PC-3 (cell line): ENCODE measurements at regions not wholly inside any gene's neighbourhood (a gene's known extent, or its start where the extent isn't known, plus 50 kb on each side); places are given as distances from the start of the nearest gene placed in this dataset.
A peak's percentile ranks its signal among the peaks of the same experiment; 100 is the strongest.

Source experiments
- ATAC-seq: fragments of 200-7000 bp; cut with Tn5 transposase; 2 replicates; pipeline ENCODE4 v1.9.1; 2020; ENCODE audit warnings: mild to moderate bottlenecking, moderate library complexity
- BruUV-seq: library from RNA; stranded (reverse); fragments of 400-500 nt; replicated peaks from 2 replicates; lab custom pipeline; 2021; lab: Mats Ljungman, UMichigan
- CTCF ChIA-PET: fragments of 300-600 bp; sonication (Branson Sonifier 250); formaldehyde crosslinking; loops from one replicate; lab custom pipeline; 2022; ENCODE audit warnings: antibody characterized with exemption; lab: Charles Lee
- POLR2A ChIA-PET: fragments of 300-600 bp; sonication (Branson Sonifier 250); formaldehyde crosslinking; loops from one replicate; lab custom pipeline; 2022; ENCODE audit warnings: antibody characterized with exemption; ENCODE audit not compliant: unreplicated experiment; lab: Charles Lee
- DNase-seq: peaks from one replicate; pipeline ENCODE4 v3.0.0-alpha.2; 2015
- H2AFZ ChIP-seq: fragments of 300-600 bp; sonication (generic); 2 replicates; pipeline ENCODE4 v1.6.0; 2016; ENCODE audit warnings: antibody characterized with exemption, low read length
- H3F3A ChIP-seq: fragments of 300-600 bp; sonication (generic); one replicate; pipeline ENCODE4 v1.6.0; 2017; ENCODE audit warnings: antibody characterized with exemption, low read length, control low read depth, mild to moderate bottlenecking; ENCODE audit not compliant: unreplicated experiment
- H3K27ac ChIP-seq: fragments of 300-600 bp; sonication (generic); 2 replicates; pipeline ENCODE4 v1.5.1; 2016; ENCODE audit warnings: mild to moderate bottlenecking, low read length
- H3K27me3 ChIP-seq: fragments of 300-600 bp; sonication (generic); 2 replicates; pipeline ENCODE4 v1.6.1; 2016; ENCODE audit warnings: low read length, mixed read lengths
- H3K36me3 ChIP-seq: fragments of 300-600 bp; sonication (generic); 2 replicates; pipeline ENCODE4 v1.6.1; 2016; ENCODE audit warnings: low read depth, mixed run types, low read length, mixed read lengths
- H3K4me1 ChIP-seq: fragments of 300-600 bp; sonication (generic); 2 replicates; pipeline ENCODE4 v1.5.1; 2016; ENCODE audit warnings: low read length; ENCODE audit not compliant: insufficient read depth
- H3K4me2 ChIP-seq: fragments of 300-600 bp; sonication (generic); 2 replicates; pipeline ENCODE4 v1.6.0; 2016; ENCODE audit warnings: low read length
- H3K4me3 ChIP-seq: fragments of 300-600 bp; sonication (generic); 2 replicates; pipeline ENCODE4 v1.5.1; 2016; ENCODE audit warnings: mild to moderate bottlenecking, low read length, mixed read lengths
- H3K79me2 ChIP-seq: fragments of 300-600 bp; sonication (generic); 2 replicates; pipeline ENCODE4 v1.6.1; 2017; ENCODE audit warnings: low read length, mixed read lengths
- H3K9ac ChIP-seq: fragments of 300-600 bp; sonication (generic); 2 replicates; pipeline ENCODE4 v1.6.0; 2016; ENCODE audit warnings: mild to moderate bottlenecking, low read length
- H3K9me2 ChIP-seq: fragments of 300-600 bp; sonication (generic); replicated peaks from 2 replicates; pipeline ENCODE4 v1.6.1; 2016; ENCODE audit warnings: mixed run types, low read length, mixed read lengths
- H3K9me3 ChIP-seq: fragments of 300-600 bp; sonication (generic); 2 replicates; pipeline ENCODE4 v1.6.1; 2016; ENCODE audit warnings: low read length, mixed read lengths
- H4K20me1 ChIP-seq: fragments of 300-600 bp; sonication (generic); 2 replicates; pipeline ENCODE4 v1.6.1; 2016; ENCODE audit warnings: low read length, mixed read lengths
- EZH2 ChIP-seq: fragments of 300-600 bp; sonication (generic); IDR thresholded peaks from one replicate; pipeline ENCODE4 v1.6.1; 2017; ENCODE audit warnings: antibody characterized with exemption, mild to moderate bottlenecking, low read length; ENCODE audit not compliant: unreplicated experiment
- EZH2phosphoT487 ChIP-seq: fragments of 300-600 bp; sonication (generic); IDR thresholded peaks from 2 replicates; pipeline ENCODE4 v1.6.1; 2018; ENCODE audit warnings: mild to moderate bottlenecking, antibody characterized with exemption, low read length, borderline replicate concordance
- intact Hi-C: fragments of 100-400 bp; cut with micrococcal nuclease; formaldehyde crosslinking; loops from 2 replicates; pipeline ENCODE4 v1.9.0; 2023
- TF ChIP-seq, protein P1 (sequence below): fragments of 300-600 bp; sonication (generic); conservative IDR thresholded peaks from 2 replicates; pipeline ENCODE4 v1.5.1; 2017; ENCODE audit warnings: antibody characterized with exemption, low read depth, mild to moderate bottlenecking, low read length

- Histone ChIP-seq H3K4me2 (no peak overlapping the region), H3K4me1 (no peaks in the 10 kb centered on the region), H3K79me2 (no peaks in the 10 kb centered on the region), H3K27me3 (no peaks in the 10 kb centered on the region), H3K27ac (no peak overlapping the region), H3K9me2 (no peaks in the 10 kb centered on the region), H3F3A (no peaks in the 10 kb centered on the region), H4K20me1 (no peaks in the 10 kb centered on the region), H3K4me3 (no peak overlapping the region), H3K9ac (no peak overlapping the region), H2AFZ (no peak overlapping the region), H3K36me3 (no peaks in the 10 kb centered on the region), H3K9me3 (no peaks in the 10 kb centered on the region)
- no peak for TF ChIP-seq EZH2
- TF ChIP-seq, protein P1, sequence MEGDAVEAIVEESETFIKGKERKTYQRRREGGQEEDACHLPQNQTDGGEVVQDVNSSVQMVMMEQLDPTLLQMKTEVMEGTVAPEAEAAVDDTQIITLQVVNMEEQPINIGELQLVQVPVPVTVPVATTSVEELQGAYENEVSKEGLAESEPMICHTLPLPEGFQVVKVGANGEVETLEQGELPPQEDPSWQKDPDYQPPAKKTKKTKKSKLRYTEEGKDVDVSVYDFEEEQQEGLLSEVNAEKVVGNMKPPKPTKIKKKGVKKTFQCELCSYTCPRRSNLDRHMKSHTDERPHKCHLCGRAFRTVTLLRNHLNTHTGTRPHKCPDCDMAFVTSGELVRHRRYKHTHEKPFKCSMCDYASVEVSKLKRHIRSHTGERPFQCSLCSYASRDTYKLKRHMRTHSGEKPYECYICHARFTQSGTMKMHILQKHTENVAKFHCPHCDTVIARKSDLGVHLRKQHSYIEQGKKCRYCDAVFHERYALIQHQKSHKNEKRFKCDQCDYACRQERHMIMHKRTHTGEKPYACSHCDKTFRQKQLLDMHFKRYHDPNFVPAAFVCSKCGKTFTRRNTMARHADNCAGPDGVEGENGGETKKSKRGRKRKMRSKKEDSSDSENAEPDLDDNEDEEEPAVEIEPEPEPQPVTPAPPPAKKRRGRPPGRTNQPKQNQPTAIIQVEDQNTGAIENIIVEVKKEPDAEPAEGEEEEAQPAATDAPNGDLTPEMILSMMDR = no peak
- TF ChIP-seq EZH2phosphoT487 = no peak
- ChIA-PET CTCF (no interaction called here), POLR2A (no interaction called here)
- DNase-seq = no peak
- intact Hi-C loops = no loop called here
- no peak for ATAC-seq
- no TSS peak for BruUV-seq
Observed at GRCh38 chr17:33687831-33688230, 394.7 kb upstream of the ASIC2 start.

GRCh38 chr17:33688771-33689170 lies 395.7 kb upstream of the ASIC2 start:
- intact Hi-C loops = no loop called here

GRCh38 chr17:33689725-33690124 lies 396.6 kb upstream of the ASIC2 start:
- Histone ChIP-seq H3K27ac (no peak overlapping the region), H3K9ac (no peak overlapping the region), H3K36me3 (no peaks in the 10 kb centered on the region), H3F3A (no peaks in the 10 kb centered on the region), H3K79me2 (no peaks in the 10 kb centered on the region), H3K9me2 (no peaks in the 10 kb centered on the region), H4K20me1 (no peaks in the 10 kb centered on the region), H3K27me3 (no peaks in the 10 kb centered on the region), H3K4me1 (no peaks in the 10 kb centered on the region), H2AFZ (no peak overlapping the region), H3K4me2 (no peak overlapping the region), H3K9me3 (no peaks in the 10 kb centered on the region), H3K4me3 (no peak overlapping the region)
- intact Hi-C loops = no loop called here
- ATAC-seq (no peak), DNase-seq (peak; percentile 2)
- TF ChIP-seq, protein P1 = peak; percentile 30
- TF ChIP-seq EZH2phosphoT487 = no peak
- TF ChIP-seq EZH2 = no peak
- CTCF ChIA-PET = no interaction called here
- POLR2A ChIA-PET = no interaction called here
- no TSS peak for BruUV-seq

More at GRCh38 chr17:33688771-33689170, 395.7 kb upstream of the ASIC2 start:
- H3K79me2 ChIP-seq = no peaks in the 10 kb centered on the region
- H3K27ac ChIP-seq = no peak overlapping the region
- H4K20me1 ChIP-seq = no peaks in the 10 kb centered on the region
- no peaks in the 10 kb centered on the region for H3K9me2 ChIP-seq
- H2AFZ ChIP-seq = no peak overlapping the region
- H3K4me1 ChIP-seq = no peaks in the 10 kb centered on the region
- no peak overlapping the region for H3K4me2 ChIP-seq
- H3K27me3 ChIP-seq = no peaks in the 10 kb centered on the region
- ChIA-PET POLR2A (no interaction called here), CTCF (no interaction called here)
- DNase-seq = no peak
- H3K9ac ChIP-seq = no peak overlapping the region
- no peaks in the 10 kb centered on the region for H3K9me3 ChIP-seq
- no TSS peak for BruUV-seq
- TF ChIP-seq, protein P1 = no peak
- TF ChIP-seq EZH2phosphoT487 (no peak), EZH2 (no peak)
- no peak overlapping the region for H3K4me3 ChIP-seq
- no peaks in the 10 kb centered on the region for H3F3A ChIP-seq
- H3K36me3 ChIP-seq = no peaks in the 10 kb centered on the region
- no peak for ATAC-seq
